BJ (cell line): ENCODE measurements at regions not wholly inside any gene's neighbourhood (a gene's known extent, or its start where the extent isn't known, plus 50 kb on each side); places are given as distances from the start of the nearest gene placed in this dataset.

ENCODE experiments used
- CTCF ChIA-PET: fragments of 350-600 bp; formaldehyde crosslinking; extraction: SDS; loops from one replicate; lab custom pipeline; 2021; ENCODE audit warnings: antibody characterized with exemption, inconsistent platforms; lab: Yijun Ruan, JAX
- POLR2A ChIA-PET: fragments of 300-600 bp; sonication (Branson Sonifier 250); formaldehyde crosslinking; extraction: SDS; loops from one replicate; lab custom pipeline; 2021; ENCODE audit warnings: antibody characterized with exemption; lab: Charles Lee
- DNase-seq: peaks from one replicate; pipeline ENCODE4 v3.0.0-alpha.2; 2011; ENCODE audit warnings: low read depth
- H3K27me3 ChIP-seq: 2 replicates; pipeline ENCODE4 v1.6.0; 2011; ENCODE audit warnings: low read length; ENCODE audit not compliant: control insufficient read depth, insufficient read depth
- H3K36me3 ChIP-seq: 2 replicates; pipeline ENCODE4 v1.5.1; 2011; ENCODE audit warnings: low read length; ENCODE audit not compliant: control insufficient read depth, insufficient read depth
- H3K4me3 ChIP-seq: 2 replicates; pipeline ENCODE4 v1.5.1; 2011; ENCODE audit warnings: low read depth, mild to moderate bottlenecking, control low read depth, low read length
- CTCF ChIP-seq: IDR thresholded peaks from 2 replicates; pipeline ENCODE4 v1.5.1; 2011; ENCODE audit warnings: low read depth, mild to moderate bottlenecking, control low read depth, inconsistent platforms, low read length, moderate library complexity; ENCODE audit not compliant: insufficient read depth

- Histone ChIP-seq H3K36me3 (no peaks in the 10 kb centered on the region), H3K27me3 (no peaks in the 10 kb centered on the region), H3K4me3 (no peak overlapping the region)
- ChIA-PET POLR2A (no interaction called here), CTCF (no interaction called here)
- DNase-seq: no peak
- no peak for TF ChIP-seq CTCF
Observed at GRCh38 chr4:83809581-83809980, 273.7 kb downstream of the GPAT3 start.

- TF ChIP-seq CTCF: no peak
- ChIA-PET CTCF (interaction anchor here (1.2 kb wide), 1 partner anchor 37 kb away, joined by 3 read pairs; no protein-coding TSS in a partner anchor), POLR2A (no interaction called here)
- Histone ChIP-seq H3K36me3 (no peaks in the 10 kb centered on the region), H3K27me3 (peaks cover 2% of the 10 kb centered on the region; the same call in 1 of the 2 replicates), H3K4me3 (no peak overlapping the region)
- no peak for DNase-seq
Observed at GRCh38 chr4:83793481-83793880, 257.6 kb downstream of the GPAT3 start.

- Histone ChIP-seq H3K27me3 (no peaks in the 10 kb centered on the region), H3K36me3 (no peaks in the 10 kb centered on the region), H3K4me3 (no peak overlapping the region)
- ChIA-PET CTCF (interaction anchor here (0.5 to 0.6 kb wide), 2 partner anchors 13 to 1530 kb away, joined by 3 read pairs; no protein-coding TSS in a partner anchor), POLR2A (no interaction called here)
- no peak for DNase-seq
- no peak for TF ChIP-seq CTCF
Observed at GRCh38 chr4:83785891-83786290, 250.0 kb downstream of the GPAT3 start.

- no peak for DNase-seq
- CTCF ChIA-PET: no interaction called here
- Histone ChIP-seq H3K4me3 (no peak overlapping the region), H3K36me3 (no peaks in the 10 kb centered on the region), H3K27me3 (no peaks in the 10 kb centered on the region)
- POLR2A ChIA-PET: no interaction called here
- TF ChIP-seq CTCF: no peak
Observed at GRCh38 chr4:83783215-83783614, 247.3 kb downstream of the GPAT3 start.

- POLR2A ChIA-PET: no interaction called here
Observed at GRCh38 chr4:83782591-83782990, 246.7 kb downstream of the GPAT3 start.

More at GRCh38 chr4:83782591-83782990, 246.7 kb downstream of the GPAT3 start:
- no peaks in the 10 kb centered on the region for H3K36me3 ChIP-seq
- no peak for TF ChIP-seq CTCF
- CTCF ChIA-PET: interaction anchor here (1.4 kb wide), 1 partner anchor 12 kb away, joined by 4 read pairs; no protein-coding TSS in a partner anchor
- H3K27me3 ChIP-seq: no peaks in the 10 kb centered on the region
- H3K4me3 ChIP-seq: no peak overlapping the region
- no peak for DNase-seq
